SK-N-MC (cell line): ENCODE measurements at regions not wholly inside any gene's neighbourhood (a gene's known extent, or its start where the extent isn't known, plus 50 kb on each side); places are given as distances from the start of the nearest gene placed in this dataset.

Experiments
- DNase-seq: peaks from one replicate; pipeline ENCODE4 v3.0.0-alpha.2; 2011; ENCODE audit warnings: low read depth, low spot score
- H3K27ac ChIP-seq: fragments of 200-600 bp; sonication (generic); 2 replicates; pipeline ENCODE4 v1.5.1; 2016; ENCODE audit warnings: mixed run types
- H3K36me3 ChIP-seq: fragments of 200-600 bp; sonication (generic); 2 replicates; pipeline ENCODE4 v1.6.1; 2017; ENCODE audit warnings: antibody characterized with exemption, low read length, mixed read lengths; ENCODE audit not compliant: insufficient read depth
- H3K4me3 ChIP-seq: fragments of 200-600 bp; sonication (generic); 2 replicates; pipeline ENCODE4 v1.5.1; 2016
- H3K9ac ChIP-seq: fragments of 200-600 bp; sonication (generic); 2 replicates; pipeline ENCODE4 v1.8.0; 2017; ENCODE audit warnings: mixed run types, mixed read lengths; ENCODE audit not compliant: insufficient read length
- H3K9me3 ChIP-seq: fragments of 200-600 bp; sonication (generic); 2 replicates; pipeline ENCODE4 v1.6.1; 2017; ENCODE audit warnings: low read depth, mild to moderate bottlenecking, antibody characterized with exemption, low read length, moderate library complexity, mixed read lengths
- EZH2 ChIP-seq: fragments of 200-600 bp; sonication (generic); IDR thresholded peaks from one replicate; pipeline ENCODE4 v1.6.1; 2017; ENCODE audit warnings: antibody characterized with exemption
- FOXP2 ChIP-seq: optimal IDR thresholded peaks from 2 replicates; pipeline ENCODE3; 2011; ENCODE audit warnings: mild to moderate bottlenecking, moderate library complexity; ENCODE audit not compliant: insufficient read depth; ENCODE audit errors: extremely low read length, control extremely low read depth
- POLR2AphosphoS5 ChIP-seq: IDR thresholded peaks from 2 replicates; pipeline ENCODE4 v1.6.1; 2012; ENCODE audit warnings: mild to moderate bottlenecking, low read depth, low read length, borderline replicate concordance

GRCh38 chr15:61798631-61799030 is 261.6 kb downstream of the VPS13C start:
- TF ChIP-seq EZH2, result no peak
- no peak for TF ChIP-seq FOXP2
- no peak for TF ChIP-seq POLR2AphosphoS5
- Histone ChIP-seq H3K9me3 (no peaks in the 10 kb centered on the region; the same call in 1 of the 2 replicates), H3K9ac (no peak overlapping the region), H3K36me3 (no peaks in the 10 kb centered on the region), H3K4me3 (no peak overlapping the region), H3K27ac (no peak overlapping the region)
- no peak for DNase-seq

- Histone ChIP-seq H3K36me3 (no peaks in the 10 kb centered on the region), H3K9ac (no peak overlapping the region), H3K4me3 (no peak overlapping the region), H3K27ac (no peak overlapping the region), H3K9me3 (no peaks in the 10 kb centered on the region; the same call in 1 of the 2 replicates)
- TF ChIP-seq POLR2AphosphoS5 (no peak), EZH2 (no peak), FOXP2 (no peak)
- no peak for DNase-seq
Measured at GRCh38 chr15:61796056-61796455, 264.2 kb downstream of the VPS13C start.

- Histone ChIP-seq H3K36me3 (no peaks in the 10 kb centered on the region), H3K4me3 (no peak overlapping the region), H3K9me3 (no peaks in the 10 kb centered on the region; the same call in 1 of the 2 replicates), H3K9ac (no peak overlapping the region), H3K27ac (no peak overlapping the region)
- no peak for DNase-seq
- no peak for TF ChIP-seq FOXP2
- no peak for TF ChIP-seq POLR2AphosphoS5
- no peak for TF ChIP-seq EZH2
Measured at GRCh38 chr15:61794881-61795280, 265.4 kb downstream of the VPS13C start.

GRCh38 chr15:61794276-61794675 is 266.0 kb downstream of the VPS13C start:
- H3K4me3 ChIP-seq, result no peak overlapping the region
- H3K9me3 ChIP-seq, result no peaks in the 10 kb centered on the region; the same call in 1 of the 2 replicates
- H3K9ac ChIP-seq, result no peak overlapping the region
- no peak overlapping the region for H3K27ac ChIP-seq
- H3K36me3 ChIP-seq, result no peaks in the 10 kb centered on the region
- TF ChIP-seq EZH2 (no peak), FOXP2 (no peak), POLR2AphosphoS5 (no peak)
- DNase-seq, result no peak

- no peak for TF ChIP-seq POLR2AphosphoS5
- no peak for TF ChIP-seq FOXP2
- TF ChIP-seq EZH2, result no peak
- no peak overlapping the region for H3K27ac ChIP-seq
- H3K9me3 ChIP-seq, result no peaks in the 10 kb centered on the region; the same call in 1 of the 2 replicates
- no peak overlapping the region for H3K9ac ChIP-seq
- DNase-seq, result no peak
- no peak overlapping the region for H3K4me3 ChIP-seq
- no peaks in the 10 kb centered on the region for H3K36me3 ChIP-seq
Measured at GRCh38 chr15:61784734-61785133, 275.5 kb downstream of the VPS13C start.

- no peaks in the 10 kb centered on the region; the same call in 1 of the 2 replicates for H3K36me3 ChIP-seq
- peak; percentile 70 for DNase-seq
- TF ChIP-seq FOXP2 (no peak), POLR2AphosphoS5 (peak; percentile 30; the same call in 1 of the 2 replicates)
- H3K9me3 ChIP-seq, result no peaks in the 10 kb centered on the region; the same call in 1 of the 2 replicates
- H3K4me3 ChIP-seq, result peak overlapping the region; percentile 50
- H3K27ac ChIP-seq, result peak overlapping the region; percentile 97
- peak overlapping the region; percentile 63 for H3K9ac ChIP-seq
Measured at GRCh38 chr15:61780278-61780980, 279.8 kb downstream of the VPS13C start.

- no peak for DNase-seq
- TF ChIP-seq EZH2 (no peak), FOXP2 (no peak), POLR2AphosphoS5 (no peak)
- H3K36me3 ChIP-seq, result no peaks in the 10 kb centered on the region; the same call in 1 of the 2 replicates
- H3K9ac ChIP-seq, result peak overlapping the region; percentile 24
- peak overlapping the region; percentile 50; the same call in 1 of the 2 replicates for H3K4me3 ChIP-seq
- H3K9me3 ChIP-seq, result peaks cover 4% of the 10 kb centered on the region; the same call in 1 of the 2 replicates
- H3K27ac ChIP-seq, result peak overlapping the region; percentile 97
Measured at GRCh38 chr15:61777689-61778088, 282.6 kb downstream of the VPS13C start.

- TF ChIP-seq FOXP2 (no peak), POLR2AphosphoS5 (no peak), EZH2 (no peak)
- H3K9me3 ChIP-seq, result peaks cover 4% of the 10 kb centered on the region; the same call in 1 of the 2 replicates
- H3K27ac ChIP-seq, result no peak overlapping the region
- DNase-seq, result no peak
- no peak overlapping the region for H3K4me3 ChIP-seq
- H3K36me3 ChIP-seq, result no peaks in the 10 kb centered on the region
- no peak overlapping the region for H3K9ac ChIP-seq
Measured at GRCh38 chr15:61769557-61769956, 290.7 kb downstream of the VPS13C start.

GRCh38 chr15:61768131-61768530 is 292.1 kb downstream of the VPS13C start:
- no peak overlapping the region for H3K27ac ChIP-seq
- TF ChIP-seq EZH2 (no peak), FOXP2 (no peak), POLR2AphosphoS5 (no peak)
- H3K9me3 ChIP-seq, result peaks cover 3% of the 10 kb centered on the region; the same call in 1 of the 2 replicates
- no peak overlapping the region for H3K4me3 ChIP-seq
- H3K9ac ChIP-seq, result no peak overlapping the region
- H3K36me3 ChIP-seq, result no peaks in the 10 kb centered on the region
- no peak for DNase-seq
